Eye (tissue), 1 donor: ENCODE measurements at regions not wholly inside any gene's neighbourhood (a gene's known extent, or its start where the extent isn't known, plus 50 kb on each side); places are given as distances from the start of the nearest gene placed in this dataset.
"Not testable (repeated sequence)": the region's sequence is repeated elsewhere in the genome, so short reads cannot be mapped to it uniquely, and the experiment has no call there.

Source experiments
- DNase-seq: peaks from one replicate; pipeline ENCODE4 v3.0.0-alpha.2; 2015

- DNase-seq: no peak
Measured at GRCh38 chr4:72938516-72938915, 131.0 kb downstream of the COX18 start.

DNA sequence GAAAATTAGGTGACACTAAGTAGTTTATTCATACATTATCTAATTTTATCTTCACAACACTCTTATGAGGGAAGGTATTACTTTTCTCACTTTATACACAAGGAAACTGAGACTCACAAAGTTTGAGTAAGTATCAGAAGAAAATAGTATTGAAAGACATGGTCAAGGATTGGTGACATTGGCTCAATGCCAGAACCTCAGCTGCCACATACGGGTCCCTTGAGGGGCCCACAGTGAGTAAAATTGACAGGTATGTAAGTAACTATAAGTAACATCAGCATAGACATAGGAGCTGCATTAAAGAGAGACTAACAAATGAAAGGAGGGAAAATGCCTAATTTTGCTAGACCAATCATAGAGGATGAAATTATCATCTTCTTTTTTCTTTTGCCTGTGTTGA is 134.1 kb downstream of the COX18 start:
- no peak for DNase-seq

- DNase-seq: no peak
Measured at GRCh38 chr4:72933029-72933428, 136.5 kb downstream of the COX18 start.

DNA sequence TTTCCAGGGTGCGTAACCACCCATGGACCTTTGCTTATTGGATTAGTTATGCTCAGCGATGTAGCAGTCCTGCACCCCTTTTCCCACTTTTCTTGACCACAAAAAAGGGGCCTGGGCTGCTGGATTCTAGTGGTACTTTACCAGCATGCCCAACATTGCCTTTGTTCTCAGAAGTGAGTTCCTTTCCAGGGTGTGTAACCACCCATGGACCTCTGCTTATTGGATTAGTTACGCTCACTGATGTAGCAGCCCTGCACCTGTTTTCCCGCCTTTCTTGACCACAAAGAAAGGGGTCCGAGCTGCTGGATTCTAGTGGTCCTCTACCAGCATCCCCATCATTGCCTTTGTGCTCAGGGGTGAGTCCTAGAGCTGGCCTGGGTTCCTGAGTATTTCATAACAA is 138.2 kb downstream of the COX18 start:
- no peak for DNase-seq

DNA sequence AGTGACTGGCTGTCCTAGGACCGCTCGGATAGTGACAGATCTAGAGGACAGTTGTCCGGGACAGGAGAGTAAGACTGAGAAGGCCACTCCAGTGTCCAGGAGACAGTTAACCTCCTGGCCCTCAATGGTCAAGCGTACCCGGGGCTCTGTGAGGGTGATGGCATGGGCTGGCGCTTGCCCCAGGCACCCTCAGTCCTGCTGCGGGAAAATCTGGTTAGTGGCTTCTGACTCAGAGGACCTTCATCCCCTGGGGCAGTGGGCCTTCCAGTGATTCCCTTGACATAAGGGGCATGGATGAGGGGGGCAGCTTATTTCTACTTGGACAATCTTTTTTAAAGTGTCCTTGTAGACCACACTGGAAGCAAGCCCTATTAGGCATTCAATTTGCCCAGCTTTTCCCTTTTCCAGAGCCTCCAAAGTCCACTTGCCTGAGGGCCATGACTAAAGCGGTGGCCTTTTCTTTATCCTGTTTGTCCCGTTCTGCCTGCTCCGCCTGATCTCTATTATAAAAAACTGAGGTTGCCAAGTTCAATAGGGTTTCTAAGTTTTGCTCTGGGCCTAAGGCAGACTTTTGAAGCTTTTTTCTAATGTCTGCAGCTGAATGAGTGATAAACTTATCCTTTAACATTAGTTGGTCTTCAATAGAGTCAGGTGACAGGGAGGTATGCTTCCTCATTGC is 139.8 kb downstream of the COX18 start:
- DNase-seq: not testable (repeated sequence)

- no peak for DNase-seq
Measured at GRCh38 chr4:72924814-72925213, 144.7 kb downstream of the COX18 start.

- DNase-seq: no peak
Measured at GRCh38 chr4:72919937-72920336, 149.6 kb downstream of the COX18 start.

GRCh38 chr4:72919464-72919863 is 150.1 kb downstream of the COX18 start:
- DNase-seq: no peak

DNA sequence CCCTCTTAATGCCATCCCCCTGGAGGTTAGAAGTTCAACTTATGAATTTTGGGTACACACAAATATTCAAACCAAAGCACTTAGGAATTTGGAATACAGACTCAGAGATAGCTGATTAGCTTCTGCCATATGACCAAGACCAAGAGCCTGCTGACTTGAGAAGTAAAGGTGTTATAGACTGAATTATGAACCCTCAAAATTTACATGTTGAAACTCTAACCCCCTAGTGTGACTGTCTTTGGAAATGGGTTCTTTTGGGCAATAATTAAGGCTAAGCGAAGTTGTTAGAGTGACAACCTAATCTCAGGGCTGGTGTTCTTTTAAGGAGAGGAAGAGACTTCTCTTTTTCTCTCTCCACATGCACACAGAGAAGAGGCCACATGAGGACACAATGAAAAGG is 151.2 kb downstream of the COX18 start:
- no peak for DNase-seq

GRCh38 chr4:72911316-72911715 is 158.2 kb downstream of the COX18 start:
- no peak for DNase-seq

DNA sequence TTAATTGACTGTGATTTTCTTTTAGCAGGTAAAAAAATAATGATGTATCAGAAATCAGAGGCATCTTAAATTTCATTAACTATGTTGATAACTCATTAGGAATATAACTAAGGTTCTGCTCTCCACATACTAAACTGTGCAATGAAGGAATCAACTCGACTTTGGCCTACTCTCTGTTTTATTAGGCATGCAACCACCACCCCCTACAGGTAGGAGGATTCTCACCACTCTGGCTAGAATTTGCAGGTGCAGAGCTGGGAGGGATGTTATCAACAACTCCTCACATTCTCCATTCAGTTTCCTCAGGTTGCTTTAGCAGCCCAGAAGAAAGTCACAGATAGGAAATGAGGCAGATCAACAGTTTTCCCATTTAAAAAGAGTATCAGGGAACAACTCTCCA is 160.1 kb downstream of the COX18 start:
- no peak for DNase-seq

DNA sequence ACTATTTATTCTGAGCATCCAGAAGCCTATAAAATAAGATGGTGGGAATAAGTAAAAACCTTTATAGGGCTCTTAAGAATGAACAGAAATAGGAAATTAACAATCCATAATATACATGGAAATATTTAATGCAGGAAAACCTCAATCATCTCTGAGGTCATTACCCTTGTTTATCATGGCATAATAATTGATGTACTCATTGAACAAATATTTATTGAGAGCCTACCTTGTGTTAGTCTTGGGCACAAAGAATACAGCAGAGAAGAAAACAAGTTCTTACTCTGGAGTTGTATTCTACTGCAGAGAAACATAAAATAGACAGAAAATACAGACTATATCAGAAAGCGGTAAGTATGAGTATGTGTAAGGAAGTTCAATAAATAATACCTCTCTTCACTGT is 167.2 kb downstream of the COX18 start:
- DNase-seq: no peak

GRCh38 chr4:72901553-72901952 is 168.0 kb downstream of the COX18 start:
- DNase-seq: no peak

DNA sequence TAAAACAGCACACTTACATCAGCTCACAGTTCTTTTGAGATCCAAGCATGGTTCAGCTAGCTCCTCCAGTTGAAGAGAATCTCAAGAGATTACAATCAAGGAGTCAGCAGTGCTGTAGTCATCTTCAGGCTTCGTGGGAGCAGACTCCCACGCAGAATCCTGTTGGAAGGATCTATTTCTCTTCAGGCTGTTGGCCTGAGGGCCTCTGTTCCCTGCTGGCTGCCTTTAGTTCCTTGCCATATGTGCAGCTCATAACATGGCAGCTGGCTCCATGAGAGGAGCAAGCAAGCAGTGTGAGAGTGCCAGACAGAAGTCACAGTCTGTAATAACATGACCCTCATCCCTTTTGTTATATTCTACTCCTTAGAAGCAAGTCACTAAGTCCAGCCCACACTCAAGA is 168.6 kb downstream of the COX18 start:
- no peak for DNase-seq

GRCh38 chr4:72899621-72900020 is 169.9 kb downstream of the COX18 start:
- no peak for DNase-seq

- no peak for DNase-seq
Measured at GRCh38 chr4:72899214-72899613, 170.3 kb downstream of the COX18 start.

DNA sequence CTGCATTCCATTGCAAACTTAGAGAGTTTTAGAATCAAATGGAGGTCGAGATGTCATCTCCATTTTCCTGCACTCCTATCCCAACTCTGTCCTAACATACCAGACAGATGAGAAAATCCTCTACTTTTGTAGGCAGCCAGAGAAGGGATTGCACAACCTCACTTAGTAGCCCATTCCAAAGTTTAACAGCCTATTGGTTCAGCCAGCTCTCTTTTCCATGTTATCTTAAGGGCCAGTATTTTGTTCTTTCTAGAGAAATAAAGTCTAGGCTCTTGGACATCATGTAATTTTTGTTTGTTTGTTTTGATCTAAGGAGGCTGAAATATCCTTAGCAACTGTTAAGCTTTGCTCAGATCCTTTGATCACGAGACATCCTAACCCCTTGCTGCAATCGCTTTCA is 173.0 kb downstream of the COX18 start:
- no peak for DNase-seq

- DNase-seq: no peak
Measured at GRCh38 chr4:72895408-72895807, 174.1 kb downstream of the COX18 start.

DNA sequence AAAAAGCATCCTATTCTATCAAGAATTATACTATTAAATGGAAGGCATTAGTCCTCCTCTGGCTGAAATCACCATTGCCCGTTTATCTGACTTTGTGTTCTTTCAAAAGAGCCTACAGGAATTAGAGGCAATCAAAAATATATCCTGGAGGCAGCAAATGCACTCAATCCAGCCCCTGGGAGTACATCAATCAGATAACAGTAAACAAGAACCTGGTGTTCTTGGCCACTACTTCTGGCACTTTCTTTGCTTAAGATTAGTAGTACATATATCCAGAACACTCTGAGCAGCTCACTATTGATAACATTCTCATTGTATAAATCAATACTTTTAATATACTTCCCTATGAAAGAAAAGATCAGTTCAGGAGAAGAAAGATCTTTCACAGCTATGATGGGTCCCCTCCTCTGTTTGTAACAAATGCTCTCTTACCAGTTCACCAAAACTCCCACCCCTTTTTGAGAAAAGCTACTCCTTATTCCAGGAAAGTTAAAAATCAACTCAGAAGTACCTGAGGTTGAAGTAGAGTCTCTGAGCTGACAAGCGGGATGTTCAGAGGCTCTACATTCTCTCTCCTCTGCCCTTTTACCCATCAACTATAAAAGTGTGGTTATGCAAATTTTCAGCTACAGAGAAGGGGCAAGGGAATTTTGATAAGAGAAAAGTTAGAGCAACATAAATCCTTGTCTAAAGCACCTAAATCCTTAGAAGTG is 176.0 kb downstream of the COX18 start:
- no peak for DNase-seq

DNA sequence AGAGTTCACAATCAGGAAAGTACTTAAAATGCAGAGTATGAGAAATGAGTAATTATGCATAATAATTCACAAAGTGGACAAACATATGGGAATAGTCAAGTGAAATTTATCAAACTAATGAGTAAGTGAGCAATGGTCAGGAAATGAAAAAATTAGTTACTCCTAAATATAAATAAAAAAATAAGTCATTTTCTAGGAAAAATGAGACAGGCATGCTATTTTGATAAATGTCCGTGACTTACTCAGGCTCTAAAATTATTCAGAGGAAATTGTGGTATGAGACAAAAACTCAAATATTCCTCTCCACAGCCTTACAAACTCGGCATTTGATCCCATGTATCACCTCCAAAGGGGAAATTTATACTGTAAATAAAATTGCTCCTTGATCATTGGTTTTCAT is 181.2 kb downstream of the COX18 start:
- DNase-seq: no peak

DNA sequence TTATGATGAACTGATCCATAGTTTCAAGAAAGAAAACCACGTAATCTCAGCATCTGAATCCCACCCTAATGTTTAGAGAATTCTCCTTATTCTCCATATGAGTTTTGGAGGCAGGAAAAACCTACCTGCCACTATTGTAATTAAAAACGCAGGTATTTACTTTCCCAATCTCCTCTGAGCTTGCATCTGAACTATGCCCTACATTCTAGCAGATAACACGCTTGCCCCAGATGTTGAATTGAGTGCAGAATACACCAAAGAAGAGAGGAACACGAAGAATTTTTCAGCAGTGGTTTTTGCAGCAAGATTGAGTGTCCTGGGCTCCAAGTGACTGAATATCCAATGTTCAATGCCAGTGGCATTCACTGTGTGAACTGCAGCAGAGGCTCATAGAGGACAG is 182.4 kb downstream of the COX18 start:
- DNase-seq: no peak

- no peak for DNase-seq
Measured at GRCh38 chr4:72886602-72887001, 182.9 kb downstream of the COX18 start.

- DNase-seq: not testable (repeated sequence)
Measured at GRCh38 chr4:72884225-72884624, 185.3 kb downstream of the COX18 start.

DNA sequence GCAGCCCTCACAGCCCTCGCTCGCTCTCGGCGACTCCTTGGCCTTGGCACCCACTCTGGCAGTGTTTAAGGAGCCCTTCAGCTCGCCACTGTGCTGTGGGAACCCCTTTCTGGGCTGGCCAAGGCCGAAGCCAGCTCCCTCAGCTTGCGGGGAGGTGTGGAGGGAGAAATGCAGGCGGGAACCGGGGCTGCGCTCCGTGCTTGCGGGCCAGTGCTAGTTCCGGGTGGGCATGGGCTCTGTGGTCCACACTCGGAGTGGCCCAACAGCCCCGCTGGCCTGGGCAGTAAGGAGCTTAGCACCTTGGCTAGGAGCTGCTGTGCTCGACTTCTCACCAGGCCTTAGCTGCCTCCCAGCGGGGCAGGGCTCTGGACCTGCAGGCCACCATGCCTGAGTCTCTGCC is 192.6 kb downstream of the COX18 start:
- no peak for DNase-seq

DNA sequence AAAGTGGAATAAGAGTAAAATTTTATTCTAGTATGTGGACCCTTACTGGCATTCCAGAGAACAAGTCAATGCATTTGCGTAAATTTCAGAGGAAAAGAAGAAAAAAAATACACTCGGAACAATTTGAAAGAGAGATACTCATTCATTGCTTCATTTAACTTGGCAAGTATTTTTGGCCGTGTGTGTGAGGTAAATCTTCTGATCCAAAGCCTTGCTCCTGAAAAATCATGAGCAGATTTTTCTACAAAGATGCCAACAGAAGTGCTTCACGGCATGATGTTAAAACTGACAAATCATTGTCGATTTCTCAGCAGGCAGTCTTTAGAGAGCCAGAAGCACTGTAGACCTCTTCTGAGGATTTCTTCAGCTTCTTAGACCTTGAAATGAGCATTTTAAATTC is 194.0 kb downstream of the COX18 start:
- DNase-seq: no peak
